ENCODE measurements at regions not wholly inside any gene's neighbourhood (a gene's known extent, or its start where the extent isn't known, plus 50 kb on each side); places are given as distances from the start of the nearest gene placed in this dataset.
"Not testable (repeated sequence)": the region's sequence is repeated elsewhere in the genome, so short reads cannot be mapped to it uniquely, and the experiment has no call there.

- DNase-seq = no peak
These were observed 324.1 kb downstream of the C12orf75 start for GRCh38 chr12:105654606-105655005.

GRCh38 chr12:105658389-105658788 lies 327.9 kb downstream of the C12orf75 start:
- DNase-seq = no peak

GRCh38 chr12:105659355-105660075 lies 329.0 kb downstream of the C12orf75 start:
- DNase-seq = no peak

GRCh38 chr12:105664765-105665164 lies 334.3 kb downstream of the C12orf75 start:
- not testable (repeated sequence) for DNase-seq

GRCh38 chr12:105665366-105665765 lies 334.9 kb downstream of the C12orf75 start:
- DNase-seq = no peak

GRCh38 chr12:105667973-105668743 lies 337.7 kb downstream of the C12orf75 start:
- no peak for DNase-seq

GRCh38 chr12:105670672-105671071 lies 340.2 kb downstream of the C12orf75 start:
- no peak for DNase-seq

GRCh38 chr12:105671720-105672119 lies 341.2 kb downstream of the C12orf75 start:
- DNase-seq = no peak

- peak; percentile 35 for DNase-seq
These were observed 341.9 kb downstream of the C12orf75 start for GRCh38 chr12:105672121-105672975.

GRCh38 chr12:105674871-105675699 lies 344.6 kb downstream of the C12orf75 start:
- no peak for DNase-seq

- DNase-seq = no peak
These were observed 346.2 kb downstream of the C12orf75 start for GRCh38 chr12:105676694-105677093.

GRCh38 chr12:105677672-105678071 lies 347.2 kb downstream of the C12orf75 start:
- DNase-seq = no peak

- no peak for DNase-seq
These were observed 349.5 kb downstream of the C12orf75 start for GRCh38 chr12:105679982-105680381.

- DNase-seq = no peak
These were observed 350.9 kb downstream of the C12orf75 start for GRCh38 chr12:105681341-105681740.

GRCh38 chr12:105682821-105683220 lies 352.3 kb downstream of the C12orf75 start:
- DNase-seq = not testable (repeated sequence)

- DNase-seq = not testable (repeated sequence)
These were observed 353.3 kb downstream of the C12orf75 start for GRCh38 chr12:105683836-105684235.

- DNase-seq = no peak
These were observed 367.6 kb downstream of the C12orf75 start for GRCh38 chr12:105698075-105698474.

- no peak for DNase-seq
These were observed 368.7 kb downstream of the C12orf75 start for GRCh38 chr12:105699209-105699608.

GRCh38 chr12:105704787-105705186 lies 374.3 kb downstream of the C12orf75 start:
- no peak for DNase-seq

- no peak for DNase-seq
These were observed 374.7 kb downstream of the C12orf75 start for GRCh38 chr12:105705235-105705634.

GRCh38 chr12:105705765-105706164 lies 375.3 kb downstream of the C12orf75 start:
- no peak for DNase-seq

Data from right kidney (tissue), 1 donor.